Keratinocyte (primary cell): ENCODE measurements at regions not wholly inside any gene's neighbourhood (a gene's known extent, or its start where the extent isn't known, plus 50 kb on each side); places are given as distances from the start of the nearest gene placed in this dataset.

Source experiments
- DNase-seq: peaks from one replicate; pipeline ENCODE4 v3.0.0-alpha.2; 2011; ENCODE audit warnings: low read depth, missing footprints, low spot score
- FAIRE-seq: peaks from 2 replicates; lab custom pipeline; 2011; peaks lifted over from hg19 to GRCh38; lab: Jason Lieb, UNC
- H2AFZ ChIP-seq: 2 replicates; pipeline ENCODE4 v1.6.0; 2012; ENCODE audit warnings: low read length, control low read depth, inconsistent platforms; ENCODE audit not compliant: control insufficient read depth
- H3K27ac ChIP-seq: 2 replicates; pipeline ENCODE4 v1.5.1; 2011; ENCODE audit warnings: low read length; ENCODE audit not compliant: control insufficient read depth, insufficient read depth
- H3K27me3 ChIP-seq: 3 replicates; pipeline ENCODE4 v1.6.0; 2011; ENCODE audit warnings: low read length; ENCODE audit not compliant: control insufficient read depth, insufficient read depth; ENCODE audit errors: extremely low read depth
- H3K36me3 ChIP-seq, 2 experiments: 2 replicates in 1 of 2; 3 replicates in 1 of 2; pipeline ENCODE4 v1.5.1; 2011; ENCODE audit warnings: low read length in 2 of 2, mild to moderate bottlenecking in 1 of 2; ENCODE audit not compliant: control insufficient read depth in 2 of 2, insufficient read depth in 2 of 2; ENCODE audit errors: extremely low read depth in 1 of 2
- H3K4me1 ChIP-seq: 3 replicates; pipeline ENCODE4 v1.5.1; 2011; ENCODE audit warnings: low read length; ENCODE audit not compliant: control insufficient read depth, insufficient read depth; ENCODE audit errors: extremely low read depth
- H3K4me2 ChIP-seq: 3 replicates; pipeline ENCODE4 v1.6.0; 2011; ENCODE audit warnings: low read depth, low read length; ENCODE audit not compliant: control insufficient read depth, insufficient read depth; ENCODE audit errors: extremely low read depth
- H3K4me3 ChIP-seq, 3 experiments: fragments of 200-600 bp in 1 of 3; sonication (generic) in 1 of 3; 2 replicates in 2 of 3; 3 replicates in 1 of 3; pipeline ENCODE4 v1.5.1; 2011 to 2016; ENCODE audit warnings: low read length in 3 of 3, mild to moderate bottlenecking in 3 of 3, control low read depth in 2 of 3, inconsistent platforms in 1 of 3, low read depth in 1 of 3, mixed read lengths in 1 of 3, mixed run types in 1 of 3, moderate library complexity in 1 of 3; ENCODE audit not compliant: control insufficient read depth in 2 of 3, insufficient read depth in 2 of 3; ENCODE audit errors: extremely low read depth in 1 of 3
- H3K79me2 ChIP-seq: 2 replicates; pipeline ENCODE4 v1.6.0; 2012; ENCODE audit warnings: low read length; ENCODE audit not compliant: control insufficient read depth, insufficient read depth
- H3K9ac ChIP-seq: 3 replicates; pipeline ENCODE4 v1.6.0; 2011; ENCODE audit warnings: low read length; ENCODE audit not compliant: control insufficient read depth, insufficient read depth; ENCODE audit errors: extremely low read depth
- H3K9me1 ChIP-seq: 3 replicates; pipeline ENCODE4 v1.6.0; 2011; ENCODE audit warnings: low read length; ENCODE audit not compliant: control insufficient read depth, insufficient read depth; ENCODE audit errors: extremely low read depth
- H3K9me3 ChIP-seq: 2 replicates; pipeline ENCODE4 v1.5.1; 2012; ENCODE audit warnings: low read depth, low read length; ENCODE audit not compliant: control insufficient read depth
- H4K20me1 ChIP-seq: 3 replicates; pipeline ENCODE4 v1.6.0; 2011; ENCODE audit warnings: low read length; ENCODE audit not compliant: control insufficient read depth, insufficient read depth; ENCODE audit errors: extremely low read depth
- EZH2 ChIP-seq: IDR thresholded peaks from one replicate; pipeline ENCODE4 v1.6.1; 2012; ENCODE audit warnings: inconsistent platforms, mild to moderate bottlenecking, low read length, moderate library complexity
- dilution Hi-C: fragments of 300-500 bp; cut with MboI; formaldehyde crosslinking; loops from one replicate; pipeline ENCODE4 v1.7.0; 2020; ENCODE audit warnings: low sequenced_read_pairs; ENCODE audit not compliant: extremely low pct_ligation_motif_present
- TF ChIP-seq, protein P1 (sequence below), 3 experiments: IDR thresholded peaks in 1 of 3; conservative IDR thresholded peaks in 1 of 3; optimal IDR thresholded peaks in 1 of 3; 2 replicates in 2 of 3; 3 replicates in 1 of 3; pipeline versions ENCODE3 to v1.5.1; 2011; ENCODE audit warnings: low read length in 3 of 3, mild to moderate bottlenecking in 3 of 3, moderate library complexity in 2 of 3, control low read depth in 1 of 3, inconsistent platforms in 1 of 3; ENCODE audit not compliant: insufficient read depth in 2 of 3; ENCODE audit errors: extremely low read depth in 1 of 3

GRCh38 chr5:125710745-125711144 is 712.5 kb upstream of the GRAMD2B start:
- DNase-seq (no peak), FAIRE-seq (no peak)
- dilution Hi-C loops = no loop called here
- H4K20me1 ChIP-seq = no peaks in the 10 kb centered on the region
- H3K4me3 ChIP-seq = no peak overlapping the region
- H3K9ac ChIP-seq = no peak overlapping the region
- no peak overlapping the region for H3K27ac ChIP-seq
- no peaks in the 10 kb centered on the region for H3K9me3 ChIP-seq
- no peak overlapping the region for H3K4me2 ChIP-seq
- H3K9me1 ChIP-seq = no peaks in the 10 kb centered on the region
- H3K79me2 ChIP-seq = no peaks in the 10 kb centered on the region
- TF ChIP-seq EZH2 = no peak
- TF ChIP-seq, protein P1, sequence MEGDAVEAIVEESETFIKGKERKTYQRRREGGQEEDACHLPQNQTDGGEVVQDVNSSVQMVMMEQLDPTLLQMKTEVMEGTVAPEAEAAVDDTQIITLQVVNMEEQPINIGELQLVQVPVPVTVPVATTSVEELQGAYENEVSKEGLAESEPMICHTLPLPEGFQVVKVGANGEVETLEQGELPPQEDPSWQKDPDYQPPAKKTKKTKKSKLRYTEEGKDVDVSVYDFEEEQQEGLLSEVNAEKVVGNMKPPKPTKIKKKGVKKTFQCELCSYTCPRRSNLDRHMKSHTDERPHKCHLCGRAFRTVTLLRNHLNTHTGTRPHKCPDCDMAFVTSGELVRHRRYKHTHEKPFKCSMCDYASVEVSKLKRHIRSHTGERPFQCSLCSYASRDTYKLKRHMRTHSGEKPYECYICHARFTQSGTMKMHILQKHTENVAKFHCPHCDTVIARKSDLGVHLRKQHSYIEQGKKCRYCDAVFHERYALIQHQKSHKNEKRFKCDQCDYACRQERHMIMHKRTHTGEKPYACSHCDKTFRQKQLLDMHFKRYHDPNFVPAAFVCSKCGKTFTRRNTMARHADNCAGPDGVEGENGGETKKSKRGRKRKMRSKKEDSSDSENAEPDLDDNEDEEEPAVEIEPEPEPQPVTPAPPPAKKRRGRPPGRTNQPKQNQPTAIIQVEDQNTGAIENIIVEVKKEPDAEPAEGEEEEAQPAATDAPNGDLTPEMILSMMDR (optimal IDR thresholded peaks at IDR 0.05 in 1 of 3, IDR thresholded peaks at IDR 0.05 in 1 of 3, conservative IDR thresholded peaks at IDR 0.05 in 1 of 3; ENCODE audit: extremely low read depth in 1 of 3, insufficient read depth in 2 of 3, low read length in 3 of 3) = no peak
- H3K36me3 ChIP-seq = no peaks in the 10 kb centered on the region
- H3K27me3 ChIP-seq = no peaks in the 10 kb centered on the region
- no peaks in the 10 kb centered on the region for H3K4me1 ChIP-seq
- H2AFZ ChIP-seq = no peak overlapping the region

DNA sequence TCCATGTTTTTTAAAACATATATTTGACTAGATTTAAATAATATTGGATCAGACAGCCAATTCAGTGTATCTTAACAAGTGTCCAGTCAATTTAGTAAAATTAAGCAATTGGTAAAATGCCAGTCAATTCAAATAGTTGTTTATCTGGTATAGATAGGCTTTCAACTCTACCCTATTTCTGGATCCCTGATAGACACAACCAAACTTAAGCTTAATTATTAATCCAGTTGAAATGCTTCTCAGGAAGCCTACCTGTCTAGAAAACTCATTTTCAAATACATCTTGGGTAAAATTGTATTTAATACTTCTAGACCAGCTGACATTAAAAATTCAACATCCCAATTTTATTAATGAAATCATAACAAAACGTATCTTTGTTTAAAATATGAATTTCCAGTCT is 710.8 kb upstream of the GRAMD2B start:
- H3K4me2 ChIP-seq = no peak overlapping the region
- FAIRE-seq (no peak), DNase-seq (no peak)
- H3K9ac ChIP-seq = no peak overlapping the region
- no peaks in the 10 kb centered on the region for H3K9me3 ChIP-seq
- no peaks in the 10 kb centered on the region for H4K20me1 ChIP-seq
- TF ChIP-seq, protein P1 (optimal IDR thresholded peaks at IDR 0.05 in 1 of 3, IDR thresholded peaks at IDR 0.05 in 1 of 3, conservative IDR thresholded peaks at IDR 0.05 in 1 of 3; ENCODE audit: extremely low read depth in 1 of 3, insufficient read depth in 2 of 3, low read length in 3 of 3) = no peak
- no peak for TF ChIP-seq EZH2
- no peak overlapping the region for H2AFZ ChIP-seq
- no peak overlapping the region for H3K4me3 ChIP-seq
- no peaks in the 10 kb centered on the region for H3K9me1 ChIP-seq
- no peaks in the 10 kb centered on the region for H3K79me2 ChIP-seq
- no peaks in the 10 kb centered on the region for H3K27me3 ChIP-seq
- dilution Hi-C loops = no loop called here
- H3K27ac ChIP-seq = no peak overlapping the region
- no peaks in the 10 kb centered on the region for H3K36me3 ChIP-seq
- no peaks in the 10 kb centered on the region for H3K4me1 ChIP-seq
